Activated T-cell treated with anti-CD3 and anti-CD28 coated beads, Interleukin-2, amount 50 U/mL, for 1 hour (primary cell): ENCODE measurements at regions not wholly inside any gene's neighbourhood (a gene's known extent, or its start where the extent isn't known, plus 50 kb on each side); places are given as distances from the start of the nearest gene placed in this dataset.
"Not testable (repeated sequence)": the region's sequence is repeated elsewhere in the genome, so short reads cannot be mapped to it uniquely, and the experiment has no call there.

Experiments used
- DNase-seq: peaks from one replicate; pipeline ENCODE4 v3.0.0-alpha.2; 2020

DNA sequence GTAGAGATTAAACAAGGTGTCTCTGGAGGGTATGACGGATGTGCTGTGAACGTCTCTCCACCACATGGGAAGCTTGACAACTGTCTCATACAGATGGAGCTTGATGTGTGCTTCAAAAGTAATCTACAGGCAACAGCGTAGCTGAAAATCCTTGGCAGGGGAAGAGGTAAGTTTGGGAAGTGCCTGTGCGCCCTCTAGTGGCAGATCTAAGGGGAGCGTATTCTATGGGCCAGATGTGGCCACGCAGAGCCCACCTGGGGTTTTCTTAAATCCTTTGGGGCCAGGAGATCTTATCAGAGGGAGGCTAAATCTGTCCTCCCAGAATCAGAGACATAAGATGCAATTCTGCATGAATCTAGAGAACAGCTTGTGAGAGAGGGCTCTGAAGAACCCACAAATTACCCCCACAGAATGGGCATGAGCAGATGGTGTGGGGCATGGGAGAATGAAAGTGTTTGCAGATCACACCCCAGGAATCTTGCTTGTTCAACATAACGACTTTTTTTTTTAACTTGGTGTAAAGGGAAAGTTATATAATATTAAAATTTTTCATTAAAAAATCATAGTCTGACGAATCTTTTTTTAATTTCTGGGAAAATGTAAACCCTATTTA is 91.2 kb upstream of the MPP7 start:
- peak; percentile 59 for DNase-seq

- DNase-seq, result no peak
Measured at GRCh38 chr10:28396331-28396730, 93.5 kb upstream of the MPP7 start.

DNA sequence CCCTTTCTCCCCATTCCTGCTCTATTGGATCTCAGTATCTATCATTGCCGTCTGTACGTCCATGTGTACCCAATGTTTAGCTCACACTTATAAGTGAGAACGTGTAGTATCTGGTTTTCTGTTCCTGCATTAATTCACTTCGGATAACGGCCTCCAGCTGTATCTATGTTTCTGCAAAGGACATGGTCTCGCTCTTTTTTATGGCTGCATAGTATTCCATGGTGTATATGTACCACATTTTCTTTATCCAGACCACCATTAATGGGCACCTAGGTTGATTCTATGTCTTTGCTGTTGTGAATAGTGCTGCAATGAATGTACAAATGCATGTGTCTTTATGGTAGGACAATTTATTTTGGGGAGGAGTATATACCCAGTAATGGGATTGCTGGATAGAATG is 94.4 kb upstream of the MPP7 start:
- no peak for DNase-seq

DNA sequence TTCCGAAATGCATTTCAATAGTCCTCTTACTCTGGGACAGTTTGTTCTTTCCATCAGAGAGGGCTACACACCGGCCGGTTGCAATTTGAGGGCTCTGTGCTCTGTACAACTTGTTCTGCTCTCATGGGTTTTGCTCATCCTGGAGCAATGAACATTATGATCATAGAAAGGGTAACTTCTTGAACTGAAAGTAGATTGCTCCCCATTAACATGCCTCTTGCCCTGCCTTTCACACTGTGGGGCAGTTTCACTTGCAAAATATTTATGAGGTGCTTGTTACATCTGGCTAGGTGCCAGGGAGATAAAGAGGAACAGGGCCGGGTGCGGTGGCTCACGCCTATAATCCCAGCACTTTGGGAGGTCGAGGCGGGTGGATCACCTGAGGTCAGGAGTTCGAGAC is 97.3 kb upstream of the MPP7 start:
- DNase-seq, result no peak

DNA sequence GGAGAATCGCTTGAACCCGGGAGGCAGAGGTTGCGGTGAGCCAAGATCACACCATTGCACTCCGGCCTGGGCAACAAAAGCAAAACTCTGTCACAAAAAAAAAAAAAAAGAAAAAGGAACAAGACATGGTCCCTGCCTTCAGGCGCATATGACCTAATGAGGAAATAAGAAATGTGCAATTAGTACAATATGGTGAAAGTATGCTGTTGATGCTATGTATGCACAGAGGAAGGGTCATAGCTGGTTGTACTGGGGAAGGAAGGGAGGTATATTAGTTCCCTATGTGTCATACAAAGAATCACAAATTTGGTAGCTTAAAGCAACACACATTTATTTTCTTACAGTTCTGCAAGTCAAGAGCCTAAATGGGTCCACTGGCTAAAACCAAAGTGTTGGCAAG is 97.8 kb upstream of the MPP7 start:
- no peak for DNase-seq

- not testable (repeated sequence) for DNase-seq
Measured at GRCh38 chr10:28402611-28403073, 99.8 kb upstream of the MPP7 start.

- no peak for DNase-seq
Measured at GRCh38 chr10:28403090-28403489, 100.2 kb upstream of the MPP7 start.

DNA sequence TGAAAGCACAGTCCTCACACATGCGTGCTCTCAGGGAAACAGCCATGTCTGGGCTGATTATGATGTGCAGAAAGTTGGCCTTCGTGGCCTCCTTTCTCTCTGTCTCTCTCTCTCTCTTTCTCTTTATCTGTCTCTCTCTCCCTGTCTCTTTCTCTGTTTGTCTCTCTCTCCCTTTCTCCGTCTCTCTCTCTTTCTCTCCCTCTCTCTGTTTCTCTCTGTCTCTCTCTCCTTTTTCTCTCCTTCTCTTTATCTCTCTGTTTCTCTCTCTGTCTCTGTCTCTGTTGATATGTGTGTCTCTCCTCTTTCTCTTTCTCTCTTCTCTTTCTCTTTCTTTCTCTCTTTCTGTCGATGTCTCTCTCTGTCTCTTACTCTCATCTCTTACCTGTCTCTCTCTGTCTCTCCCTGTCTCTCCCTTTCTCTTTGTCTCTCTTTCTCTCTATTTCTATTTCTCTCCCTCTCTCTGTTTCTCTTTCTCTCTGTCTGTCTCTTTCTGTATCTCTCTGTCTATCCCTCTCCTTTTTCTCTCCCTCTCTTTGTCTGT is 105.4 kb upstream of the MPP7 start:
- DNase-seq, result no peak

DNA sequence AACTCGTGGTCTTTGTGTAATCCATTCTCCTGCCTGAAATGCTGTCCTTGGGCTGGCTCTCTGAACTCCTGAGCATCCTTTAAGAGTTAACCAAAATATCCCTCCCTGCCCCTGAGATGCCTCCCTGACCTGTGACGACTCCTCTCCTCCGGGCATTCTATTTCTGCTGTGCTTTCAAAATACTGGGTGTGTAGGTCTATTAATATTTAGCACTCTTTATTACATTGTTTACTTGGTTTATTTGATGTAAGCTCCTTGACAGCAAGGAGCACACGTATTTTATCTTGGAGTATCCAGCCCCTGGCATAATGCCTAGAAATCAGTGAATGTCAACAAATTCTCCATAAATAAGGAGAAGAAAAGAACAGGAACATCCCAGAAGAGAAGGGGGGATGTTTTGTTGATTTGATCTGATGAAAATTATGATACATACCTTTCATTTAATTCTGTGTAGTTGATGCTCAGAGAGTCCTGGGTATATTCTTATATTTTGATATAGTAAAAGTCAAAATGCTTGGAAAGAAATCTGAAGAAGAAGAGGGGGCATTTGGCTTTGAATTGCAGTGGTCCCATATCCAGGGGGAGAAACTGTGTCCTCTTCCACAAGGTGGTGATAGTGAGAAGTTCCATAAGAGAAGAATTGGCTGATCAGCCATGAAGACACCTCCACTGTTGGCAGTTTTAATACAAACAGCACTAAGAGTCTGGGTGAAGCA is 107.7 kb upstream of the MPP7 start:
- DNase-seq, result no peak

DNA sequence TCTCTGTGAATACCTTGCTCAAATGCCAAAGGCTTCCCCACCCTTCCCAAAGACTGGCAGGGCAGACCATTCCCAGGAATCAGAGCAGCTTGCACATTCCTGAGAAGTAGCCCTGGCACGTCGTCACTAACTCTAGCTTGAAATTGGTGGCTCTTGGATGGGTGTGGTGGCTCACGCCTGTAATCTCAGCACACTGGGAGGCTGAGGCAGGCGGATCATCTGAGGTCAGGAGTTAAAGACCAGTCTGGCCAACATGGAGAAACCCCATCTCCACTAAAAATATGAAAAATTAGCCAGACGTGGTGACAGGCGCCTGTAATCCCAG is 108.2 kb upstream of the MPP7 start:
- DNase-seq, result no peak

- DNase-seq, result no peak
Measured at GRCh38 chr10:28411648-28412047, 108.8 kb upstream of the MPP7 start.

- DNase-seq, result no peak
Measured at GRCh38 chr10:28418069-28418468, 114.8 kb upstream of the WAC start.

DNA sequence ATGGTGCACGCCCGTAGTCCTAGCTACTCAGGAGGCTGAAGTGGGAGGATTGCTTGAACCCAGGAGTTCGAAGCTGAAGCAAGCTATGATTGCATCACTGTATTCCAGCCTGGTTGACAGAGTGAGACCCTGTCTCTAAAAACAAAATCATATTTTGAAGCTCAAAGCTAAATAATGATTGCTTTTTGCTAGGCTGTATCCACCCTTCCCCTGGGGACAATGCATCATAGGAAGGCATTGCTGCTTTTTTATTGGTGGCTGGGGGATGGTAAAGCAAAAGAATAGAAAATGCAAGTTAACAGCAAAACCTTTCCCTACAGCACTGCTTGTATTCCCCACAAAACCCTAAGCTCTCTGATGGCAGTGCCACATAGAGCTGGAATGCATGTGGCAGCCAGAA is 107.5 kb upstream of the WAC start:
- no peak for DNase-seq

- no peak for DNase-seq
Measured at GRCh38 chr10:28426392-28427159, 106.3 kb upstream of the WAC start.

- DNase-seq, result no peak
Measured at GRCh38 chr10:28427376-28427775, 105.5 kb upstream of the WAC start.

- no peak for DNase-seq
Measured at GRCh38 chr10:28429045-28429444, 103.9 kb upstream of the WAC start.

DNA sequence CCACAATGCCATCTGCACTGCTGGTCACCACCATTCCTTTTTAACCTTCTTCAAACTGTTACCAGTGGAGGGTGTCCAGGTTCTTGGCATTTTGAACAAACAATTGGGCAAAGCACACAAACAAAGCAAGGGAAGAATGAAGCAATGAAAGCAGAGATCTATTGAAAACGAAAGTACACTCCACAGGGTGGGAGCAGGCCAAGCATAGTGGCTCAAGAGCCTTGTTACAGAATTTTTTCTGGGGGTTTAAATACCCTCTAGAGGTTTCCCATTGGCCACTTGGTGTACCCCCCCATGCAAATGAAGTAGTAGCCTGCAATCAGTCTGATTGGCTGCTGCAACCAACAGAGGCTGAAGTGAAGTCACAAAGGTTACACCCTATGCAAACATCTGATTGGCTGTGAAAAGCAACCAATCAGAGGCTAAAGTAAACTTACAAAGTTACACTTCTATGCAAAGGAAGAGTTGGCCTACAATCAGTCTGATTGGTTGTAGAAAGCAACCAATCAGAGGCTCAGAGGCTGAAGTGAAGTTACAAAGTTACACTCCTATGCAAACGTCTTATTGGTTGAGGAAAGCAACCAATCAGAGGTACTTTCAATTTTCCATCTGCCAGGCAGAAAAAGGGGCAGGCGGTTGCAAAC is 103.2 kb upstream of the WAC start:
- no peak for DNase-seq

DNA sequence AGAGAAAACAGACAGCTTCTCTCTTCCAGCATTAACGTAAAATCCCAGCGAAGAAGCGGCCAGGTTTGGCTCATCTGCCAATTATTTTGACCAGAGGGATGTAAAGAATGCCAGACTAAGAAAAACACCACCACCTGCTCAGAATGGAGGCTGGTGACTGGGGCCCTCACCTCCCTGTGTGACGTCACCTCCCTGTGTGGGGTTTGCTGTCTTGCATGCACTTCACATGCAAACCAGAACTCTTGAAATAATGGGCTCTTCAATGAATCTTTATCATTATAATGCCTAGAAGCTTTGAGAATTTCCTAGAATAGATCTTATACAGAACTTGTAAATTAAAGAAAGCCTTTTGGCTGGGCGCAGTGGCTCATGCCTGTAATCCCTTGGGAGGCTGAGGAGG is 101.8 kb upstream of the WAC start:
- no peak for DNase-seq

DNA sequence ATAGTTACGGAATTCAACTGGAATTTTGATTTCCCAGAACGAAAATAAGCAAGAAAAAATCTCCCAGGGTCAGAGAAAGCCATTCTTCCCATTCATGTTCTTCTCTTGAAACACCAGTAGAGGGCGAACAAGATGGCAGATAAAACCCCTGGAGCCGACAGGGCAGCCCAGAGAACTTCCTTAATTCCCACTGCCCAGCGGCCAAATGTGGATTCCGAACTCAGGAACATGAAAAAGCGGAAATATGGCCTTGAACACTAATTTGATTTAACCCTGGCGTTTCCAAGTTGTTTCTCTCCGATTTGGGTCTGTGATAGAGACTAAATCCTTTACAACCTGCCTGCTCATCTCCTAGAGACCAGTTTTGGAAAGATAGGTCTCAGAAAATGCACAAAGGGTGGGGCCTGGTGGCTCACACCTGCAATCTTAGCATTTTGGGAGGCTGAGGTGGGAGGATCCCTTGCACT is 100.7 kb upstream of the WAC start:
- peak; percentile 39 for DNase-seq

DNA sequence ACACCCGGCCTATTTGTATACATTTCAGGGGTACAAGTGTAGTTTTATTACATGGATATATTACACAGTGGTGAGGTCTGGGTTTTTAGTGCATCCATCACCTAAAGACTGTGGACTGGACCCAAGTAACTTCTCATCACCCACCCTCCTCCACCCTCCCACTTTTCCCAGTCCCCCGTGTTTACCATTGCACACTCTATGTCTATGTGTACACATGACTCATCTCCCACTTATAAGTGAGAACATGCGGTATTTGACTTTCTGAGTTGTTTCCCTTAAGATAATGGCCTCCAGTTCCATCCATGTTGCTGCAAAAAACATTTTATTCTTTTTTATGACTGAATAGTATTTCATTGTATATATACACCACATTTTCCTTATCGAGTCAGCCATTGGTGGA is 98.9 kb upstream of the WAC start:
- no peak for DNase-seq

GRCh38 chr10:28442403-28442802 is 90.5 kb upstream of the WAC start:
- no peak for DNase-seq

DNA sequence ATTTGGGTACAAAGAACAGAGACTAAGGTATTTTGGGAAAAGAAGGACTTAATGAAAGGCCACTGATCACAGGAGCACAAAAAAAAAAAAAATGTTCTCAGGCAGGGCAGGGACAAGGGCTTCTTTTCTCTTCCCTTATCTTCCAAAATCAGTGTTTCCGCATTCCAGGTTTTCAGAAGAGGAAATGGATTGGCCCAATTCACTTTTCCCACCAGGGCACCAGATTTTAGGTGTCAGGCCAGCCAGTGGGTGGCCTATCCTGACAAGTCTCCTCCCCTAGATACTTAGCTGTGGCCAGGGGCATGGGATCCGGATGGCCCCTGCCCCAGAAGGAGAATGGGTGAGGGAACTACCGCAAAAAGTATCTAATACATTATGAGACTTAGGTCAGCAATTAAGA is 88.9 kb upstream of the WAC start:
- DNase-seq, result no peak

DNA sequence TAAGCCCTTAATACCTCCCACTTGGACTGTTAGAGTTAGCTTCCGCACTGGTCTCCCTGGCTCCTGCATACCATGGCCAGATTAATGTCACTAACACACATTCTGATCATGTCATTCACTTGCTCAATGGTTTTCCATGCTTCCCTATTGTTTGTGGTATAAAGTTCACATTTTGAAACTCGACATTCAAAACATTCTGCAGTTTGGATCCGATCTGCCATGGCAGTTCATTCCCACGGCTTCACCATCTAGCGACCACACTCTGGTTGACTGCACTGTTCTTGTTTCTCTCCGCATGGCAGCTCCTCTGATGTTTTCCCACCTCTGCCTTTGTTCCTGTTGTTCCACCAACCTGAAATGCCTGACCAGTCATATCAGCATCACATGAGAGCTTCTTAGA is 87.4 kb upstream of the WAC start:
- DNase-seq, result no peak
